Right ventricle myocardium inferior (tissue), 1 donor: ENCODE measurements at regions not wholly inside any gene's neighbourhood (a gene's known extent, or its start where the extent isn't known, plus 50 kb on each side); places are given as distances from the start of the nearest gene placed in this dataset.

Source experiments
- ATAC-seq: fragments of 200-7000 bp; cut with Tn5 transposase; one replicate; pipeline ENCODE4 v1.9.1; 2020; ENCODE audit warnings: mild to moderate bottlenecking, moderate library complexity
- DNase-seq: peaks from one replicate; pipeline ENCODE4 v3.0.0; 2021; ENCODE audit errors: missing footprints
- intact Hi-C: fragments of 100-400 bp; cut with DNase I; formaldehyde crosslinking; loops from one replicate; pipeline ENCODE4 v1.11.0; 2022
- donor health status: DM: no; HTN: yes; CAD: no; lungs with severe emphysema.

DNA sequence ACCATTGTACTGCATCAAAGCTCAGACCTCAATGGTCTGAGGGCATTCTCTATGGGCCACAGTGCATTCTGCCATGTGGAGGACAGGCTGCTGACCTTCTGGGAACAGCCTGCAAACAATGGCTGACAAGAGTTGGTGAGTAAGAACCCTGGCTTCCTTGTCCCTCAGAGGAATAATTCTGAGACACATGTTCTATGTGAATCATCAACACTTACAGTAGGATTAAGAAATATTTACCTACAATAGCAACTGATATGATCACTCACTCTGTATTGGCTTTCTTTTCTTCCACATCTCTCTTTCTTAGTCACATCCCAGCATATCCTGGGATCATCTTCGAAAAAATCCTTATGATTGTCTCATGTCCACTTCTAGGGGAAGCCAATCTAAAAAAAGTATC lies 306.5 kb upstream of the ITGA1 start:
- DNase-seq, result no peak
- ATAC-seq, result no peak
- intact Hi-C loops, result no loop called here

GRCh38 chr5:52481851-52482250 lies 305.9 kb upstream of the ITGA1 start:
- ATAC-seq (no peak), DNase-seq (no peak)
- intact Hi-C loops, result no loop called here

- ATAC-seq (no peak), DNase-seq (no peak)
- intact Hi-C loops, result no loop called here
These were observed 296.5 kb upstream of the ITGA1 start for GRCh38 chr5:52491071-52491787.

DNA sequence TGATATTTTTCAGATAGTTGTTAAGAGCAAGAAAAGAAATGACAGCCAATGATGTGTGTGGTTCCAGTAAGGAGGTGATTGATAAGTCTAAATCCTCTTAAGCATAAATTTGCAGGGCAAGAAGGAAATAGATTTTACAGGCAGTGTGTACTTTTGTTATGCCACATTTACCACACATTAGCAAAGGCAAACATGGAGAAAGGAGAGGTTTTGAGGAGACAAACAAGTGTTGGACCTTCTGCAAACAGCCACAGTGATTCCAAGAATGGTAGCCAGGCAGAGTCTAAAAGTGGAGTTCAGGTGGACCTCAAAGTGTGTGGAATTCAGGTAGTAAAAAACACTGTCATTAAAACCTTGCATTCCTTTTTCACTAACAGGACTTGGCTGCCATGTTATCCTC lies 295.9 kb upstream of the ITGA1 start:
- ATAC-seq (no peak), DNase-seq (no peak)
- intact Hi-C loops, result no loop called here

DNA sequence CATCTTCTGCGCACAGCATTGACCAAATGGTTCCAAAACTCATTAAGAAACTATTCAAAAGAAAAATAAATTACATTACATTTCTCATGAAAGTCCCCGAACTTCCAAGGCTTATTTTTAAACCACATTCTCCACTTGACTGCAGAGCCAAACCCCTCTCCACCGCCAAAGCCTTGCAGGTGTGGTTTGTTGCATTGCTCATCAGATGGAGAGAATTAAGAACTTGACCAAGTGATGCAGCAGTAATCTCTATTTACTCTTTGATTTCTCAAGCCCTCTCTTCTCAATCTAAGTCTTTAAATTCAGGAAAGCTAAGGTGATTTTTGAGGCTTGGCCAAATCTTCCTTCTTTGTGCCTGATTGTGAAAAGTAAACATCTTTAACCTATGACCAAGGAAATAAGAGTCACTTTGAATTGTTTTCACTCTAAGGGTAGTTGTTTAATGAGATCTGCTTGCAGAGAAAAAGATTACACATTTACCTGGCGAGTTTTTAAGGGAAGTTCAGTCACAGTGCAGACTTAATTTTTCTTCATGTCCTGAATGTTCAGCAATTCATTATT lies 290.5 kb upstream of the ITGA1 start:
- ATAC-seq (no peak), DNase-seq (no peak)
- intact Hi-C loops, result no loop called here

- no peak for ATAC-seq
These were observed 289.1 kb upstream of the ITGA1 start for GRCh38 chr5:52498607-52499006.

GRCh38 chr5:52502460-52502999 lies 285.2 kb upstream of the ITGA1 start:
- intact Hi-C loops, result no loop called here
- DNase-seq (no peak), ATAC-seq (no peak)

More at GRCh38 chr5:52498607-52499006, 289.1 kb upstream of the ITGA1 start:
- no peak for DNase-seq
- intact Hi-C loops, result no loop called here

- intact Hi-C loops, result no loop called here
- DNase-seq, result no peak
- ATAC-seq, result no peak
These were observed 283.0 kb upstream of the ITGA1 start for GRCh38 chr5:52504584-52505240.

GRCh38 chr5:52517667-52518066 lies 270.0 kb upstream of the ITGA1 start:
- intact Hi-C loops, result no loop called here
- DNase-seq (no peak), ATAC-seq (no peak)

DNA sequence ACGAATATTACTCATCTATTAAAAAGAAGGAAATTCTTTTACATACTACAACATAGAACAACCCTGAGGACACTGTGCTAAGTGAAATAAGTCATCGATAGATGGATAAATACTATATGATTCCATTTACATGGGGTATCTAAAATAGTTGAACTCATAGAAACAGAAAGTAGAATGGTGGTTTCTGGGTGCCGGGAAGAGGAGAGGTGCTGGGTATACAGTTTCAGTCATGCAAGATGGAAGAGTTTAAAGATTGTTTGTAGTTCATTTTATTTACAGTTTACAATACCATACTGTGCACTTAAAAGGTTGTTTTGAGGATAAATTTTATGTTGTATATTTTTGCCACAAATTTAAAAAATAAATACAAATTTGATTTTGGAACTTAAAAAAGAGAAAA lies 267.5 kb upstream of the ITGA1 start:
- ATAC-seq, result no peak
- intact Hi-C loops, result no loop called here
- no peak for DNase-seq

DNA sequence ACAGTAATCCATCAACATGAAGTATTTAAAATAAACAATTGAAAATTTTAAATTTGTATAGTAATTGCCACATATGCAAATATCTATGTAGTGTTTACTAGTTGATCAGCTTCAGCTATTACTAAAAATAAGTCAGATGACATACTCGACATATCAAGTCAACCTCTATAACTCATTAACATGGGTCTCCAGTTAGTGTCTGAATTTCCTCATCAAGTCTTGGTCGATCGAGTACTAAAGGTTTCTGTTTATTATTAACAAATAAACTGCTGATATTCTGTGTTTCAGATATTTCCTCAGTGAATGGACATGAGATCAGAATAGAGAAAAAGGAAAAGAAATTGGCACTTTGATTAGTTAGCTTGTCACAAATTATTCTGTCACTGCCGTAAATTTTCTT lies 266.5 kb upstream of the ITGA1 start:
- DNase-seq, result no peak
- intact Hi-C loops, result no loop called here
- ATAC-seq, result no peak

DNA sequence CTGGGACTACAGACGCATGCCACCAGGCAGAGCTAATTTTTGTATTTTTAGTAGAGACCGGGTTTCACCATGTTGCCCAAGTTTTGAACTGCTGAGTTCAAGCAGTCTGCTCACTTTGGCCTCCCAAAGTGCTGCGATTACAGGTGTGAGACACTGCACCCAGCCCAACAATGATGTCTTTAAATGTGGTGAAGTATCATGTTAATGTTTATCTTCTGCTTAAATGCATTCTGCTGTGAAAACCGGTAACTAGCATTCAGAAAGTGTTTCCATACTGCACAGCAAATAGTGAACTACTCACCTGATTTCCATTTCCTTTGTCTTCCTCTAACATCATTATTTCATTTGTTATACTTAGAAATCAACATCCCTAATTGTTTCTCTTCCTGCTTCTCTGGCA lies 264.0 kb upstream of the ITGA1 start:
- ATAC-seq, result no peak
- intact Hi-C loops, result no loop called here
- DNase-seq, result no peak

GRCh38 chr5:52531105-52531504 lies 256.6 kb upstream of the ITGA1 start:
- no peak for DNase-seq
- no peak for ATAC-seq
- intact Hi-C loops, result no loop called here

DNA sequence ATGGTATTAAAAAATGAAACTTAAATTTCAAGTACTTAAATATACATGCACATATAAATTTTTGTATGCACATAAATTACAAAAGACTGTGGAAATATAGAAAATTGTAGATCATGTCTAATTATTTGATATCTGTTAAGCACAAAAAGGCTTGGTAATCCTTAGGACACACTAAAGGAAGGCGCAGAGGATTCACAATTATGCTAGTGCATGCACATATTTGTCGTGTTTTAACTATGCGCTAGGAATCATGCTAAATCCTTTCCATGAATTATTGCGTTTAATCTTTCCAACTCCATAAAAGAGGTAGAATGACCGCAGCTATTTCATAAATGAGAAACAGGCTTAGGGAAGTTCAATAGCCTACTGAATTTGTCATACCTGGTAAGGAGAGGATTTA lies 244.1 kb upstream of the ITGA1 start:
- intact Hi-C loops, result no loop called here
- DNase-seq, result no peak
- ATAC-seq, result no peak

DNA sequence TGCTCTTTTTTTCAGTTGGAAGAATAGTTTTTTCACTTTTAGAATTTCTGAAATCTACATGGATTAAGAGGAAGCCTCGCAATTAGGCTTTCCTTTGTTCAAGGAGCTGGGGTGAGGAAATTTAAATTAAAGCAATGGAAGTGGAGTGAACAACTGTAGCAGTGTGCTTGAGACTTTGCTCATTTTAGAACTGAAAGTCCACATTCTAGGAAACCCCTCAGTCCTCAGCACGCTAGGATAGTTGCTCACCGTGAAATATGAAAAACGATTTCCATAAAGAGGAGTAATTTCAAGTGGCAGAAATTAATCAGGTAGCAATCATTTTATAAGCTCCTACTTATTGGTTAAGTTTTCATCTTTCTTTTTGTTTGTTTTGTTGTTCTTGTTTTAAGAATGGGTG lies 243.0 kb upstream of the ITGA1 start:
- intact Hi-C loops, result no loop called here
- DNase-seq (no peak), ATAC-seq (no peak)

DNA sequence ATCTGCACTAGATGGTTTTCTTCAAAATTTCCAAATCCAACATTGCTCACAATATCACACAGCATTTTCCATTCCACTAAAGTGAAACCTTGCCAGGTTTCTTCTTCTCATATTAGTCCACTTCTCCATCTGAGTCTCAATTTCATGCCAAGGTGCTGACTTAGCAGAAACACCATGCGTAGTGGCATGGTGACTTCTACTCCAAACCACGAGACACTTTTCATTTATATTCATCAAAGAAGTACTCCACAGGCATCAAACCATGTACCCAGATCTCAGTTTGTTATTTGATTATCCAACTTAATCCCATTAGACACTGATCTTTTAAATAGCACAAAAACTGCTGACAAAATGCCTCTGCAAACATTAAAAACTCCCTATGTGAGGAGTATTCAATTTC lies 233.4 kb upstream of the ITGA1 start:
- no peak for DNase-seq
- intact Hi-C loops, result no loop called here
- no peak for ATAC-seq

DNA sequence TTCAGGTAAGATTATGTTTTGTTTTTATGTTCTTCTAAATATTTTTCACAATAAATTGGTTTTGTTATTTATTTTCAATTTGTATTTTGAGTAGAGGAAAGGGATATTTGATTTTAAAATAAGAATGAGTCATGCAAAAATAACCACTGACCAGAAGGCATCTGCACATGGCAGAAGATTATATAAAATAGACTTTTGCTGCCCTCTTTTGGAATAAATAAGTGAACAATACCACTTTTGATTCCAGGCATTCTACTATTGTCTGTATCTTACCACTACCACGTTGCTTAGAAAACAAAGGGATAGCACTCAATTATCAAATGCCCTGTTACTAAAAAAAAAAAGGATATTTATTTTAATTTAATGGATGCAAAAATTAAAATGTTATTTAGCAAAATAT lies 227.3 kb upstream of the ITGA1 start:
- intact Hi-C loops, result no loop called here

DNA sequence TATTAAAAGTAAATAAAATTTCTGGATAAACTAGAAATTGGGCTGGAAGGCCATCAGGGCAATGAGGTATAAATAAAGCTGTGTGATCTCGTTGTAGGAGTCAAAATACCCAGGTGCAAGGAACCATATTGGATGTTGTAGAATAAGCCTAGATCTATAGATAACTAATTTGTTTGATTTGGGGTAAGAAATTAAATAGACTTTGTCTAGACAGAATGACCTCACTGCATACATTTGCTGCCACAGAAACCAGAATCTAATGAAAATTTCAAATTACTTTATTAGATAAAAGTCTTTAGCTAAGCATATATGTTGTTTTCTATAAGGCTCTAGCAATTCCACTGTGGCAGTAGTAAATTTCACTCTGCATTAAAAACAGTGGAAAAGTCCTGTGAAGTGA lies 225.2 kb upstream of the ITGA1 start:
- ATAC-seq, result no peak
- no peak for DNase-seq
- intact Hi-C loops, result no loop called here

More for the DNA sequence above, 227.3 kb upstream of the ITGA1 start:
- DNase-seq (no peak), ATAC-seq (no peak)

- no peak for ATAC-seq
- DNase-seq, result no peak
- intact Hi-C loops, result no loop called here
These were observed 223.1 kb upstream of the ITGA1 start for GRCh38 chr5:52564587-52564986.

GRCh38 chr5:52577546-52577945 lies 210.2 kb upstream of the ITGA1 start:
- intact Hi-C loops, result no loop called here
- no peak for ATAC-seq
- DNase-seq, result no peak
